NCI-H1694 treated with DMSO at 0.1 percent for 48 hours (cell line): ENCODE measurements at regions not wholly inside any gene's neighbourhood (a gene's known extent, or its start where the extent isn't known, plus 50 kb on each side); places are given as distances from the start of the nearest gene placed in this dataset.
"Not testable (repeated sequence)": the region's sequence is repeated elsewhere in the genome, so short reads cannot be mapped to it uniquely, and the experiment has no call there.

Experiments
- DNase-seq: peaks from one replicate; lab custom pipeline; 2025; lab: John Stamatoyannopoulos, UW

GRCh38 chr5:4018007-4018406 lies 422.4 kb downstream of the IRX1 start:
- DNase-seq = no peak

GRCh38 chr5:4019009-4019769 lies 423.6 kb downstream of the IRX1 start:
- DNase-seq = no peak

GRCh38 chr5:4019841-4020240 lies 424.2 kb downstream of the IRX1 start:
- DNase-seq = no peak

GRCh38 chr5:4020400-4020799 lies 424.8 kb downstream of the IRX1 start:
- no peak for DNase-seq

GRCh38 chr5:4022056-4022670 lies 426.5 kb downstream of the IRX1 start:
- no peak for DNase-seq

GRCh38 chr5:4023091-4023752 lies 427.6 kb downstream of the IRX1 start:
- no peak for DNase-seq

GRCh38 chr5:4023753-4024335 lies 428.2 kb downstream of the IRX1 start:
- DNase-seq = no peak

GRCh38 chr5:4027088-4027734 lies 431.6 kb downstream of the IRX1 start:
- DNase-seq = no peak

GRCh38 chr5:4028384-4028783 lies 432.8 kb downstream of the IRX1 start:
- no peak for DNase-seq

GRCh38 chr5:4033546-4033945 lies 437.9 kb downstream of the IRX1 start:
- DNase-seq = not testable (repeated sequence)

GRCh38 chr5:4036861-4037260 lies 441.2 kb downstream of the IRX1 start:
- no peak for DNase-seq

- DNase-seq = no peak
Measured at GRCh38 chr5:4038994-4039393, 443.4 kb downstream of the IRX1 start.

- DNase-seq = no peak
Measured at GRCh38 chr5:4042311-4042710, 446.7 kb downstream of the IRX1 start.

GRCh38 chr5:4043135-4043534 lies 447.5 kb downstream of the IRX1 start:
- no peak for DNase-seq

GRCh38 chr5:4044881-4045280 lies 449.2 kb downstream of the IRX1 start:
- no peak for DNase-seq

GRCh38 chr5:4048398-4048797 lies 452.8 kb downstream of the IRX1 start:
- DNase-seq = no peak

- DNase-seq = no peak
Measured at GRCh38 chr5:4050203-4050602, 454.6 kb downstream of the IRX1 start.

GRCh38 chr5:4053136-4053535 lies 457.5 kb downstream of the IRX1 start:
- no peak for DNase-seq

GRCh38 chr5:4054092-4054491 lies 458.5 kb downstream of the IRX1 start:
- DNase-seq = no peak

- no peak for DNase-seq
Measured at GRCh38 chr5:4058899-4059298, 463.3 kb downstream of the IRX1 start.

- DNase-seq = no peak
Measured at GRCh38 chr5:4065472-4066320, 470.1 kb downstream of the IRX1 start.
